Stimulated activated CD8-positive, alpha-beta memory T cell treated with anti-CD3 and anti-CD28 coated beads, Interleukin-7, amount 100 ng/mL, for 24 hours (primary cell): ENCODE measurements at regions not wholly inside any gene's neighbourhood (a gene's known extent, or its start where the extent isn't known, plus 50 kb on each side); places are given as distances from the start of the nearest gene placed in this dataset.

Experiments used
- DNase-seq: peaks from one replicate; pipeline ENCODE4 v3.0.0-alpha.2; 2020; ENCODE audit warnings: low read depth

DNA sequence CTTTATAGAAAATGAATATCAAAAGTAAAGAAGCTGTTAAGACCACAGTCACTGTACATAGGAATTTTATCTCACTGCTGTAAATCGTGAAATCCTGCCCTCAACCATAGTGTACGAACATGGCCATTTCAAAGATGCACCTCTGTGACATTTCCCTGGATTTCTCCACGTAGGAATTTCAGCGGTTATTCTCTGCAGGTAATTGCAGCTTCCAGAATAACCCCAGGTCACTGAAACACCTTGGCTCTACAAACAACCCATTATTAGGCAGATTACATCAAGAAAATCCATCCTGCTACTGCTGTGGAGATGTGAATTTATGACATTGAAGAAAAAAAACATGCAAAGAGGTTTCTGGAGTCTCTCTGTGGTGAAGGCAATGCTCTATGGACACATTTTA is 196.2 kb upstream of the USP25 start:
- no peak for DNase-seq

DNA sequence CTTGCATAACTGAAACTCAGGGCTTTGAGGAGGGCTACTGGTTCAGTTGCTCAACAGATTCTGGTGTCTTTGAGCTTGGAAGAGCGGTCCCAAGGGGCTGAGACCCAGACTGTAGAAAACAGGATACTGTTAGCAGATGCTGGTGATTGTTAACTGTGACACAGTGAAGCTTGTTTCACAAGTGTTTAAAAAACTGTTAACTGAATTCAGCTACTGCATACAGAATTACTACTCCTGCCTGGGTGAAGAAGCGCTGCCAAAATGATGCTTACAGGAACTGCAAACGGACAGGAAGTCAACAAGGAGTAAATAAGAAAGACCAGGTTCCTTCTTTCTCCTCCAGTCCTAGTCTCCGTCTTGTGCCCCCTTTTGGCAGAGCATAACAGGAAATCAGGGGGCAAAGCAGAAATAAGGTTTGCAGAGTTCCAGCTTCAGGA is 195.3 kb upstream of the USP25 start:
- DNase-seq = no peak

DNA sequence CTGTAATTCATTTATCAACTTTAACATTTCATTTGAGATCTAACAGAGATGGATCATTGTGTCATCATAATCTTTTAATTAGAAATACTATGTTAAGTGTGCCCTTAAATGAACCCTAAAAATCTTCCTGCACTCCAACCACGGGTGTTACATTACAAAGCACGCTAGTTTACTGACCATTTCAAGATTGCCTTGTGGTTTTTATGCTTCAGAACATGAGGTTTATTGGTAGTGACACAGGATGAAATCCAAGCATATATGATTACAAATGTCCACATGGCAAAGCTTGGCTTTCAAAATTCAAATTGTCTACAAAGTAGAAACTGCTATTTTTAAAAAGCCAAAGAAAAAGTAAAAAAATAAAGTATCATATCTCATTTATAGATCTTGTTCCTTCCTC is 190.4 kb upstream of the USP25 start:
- DNase-seq = no peak

DNA sequence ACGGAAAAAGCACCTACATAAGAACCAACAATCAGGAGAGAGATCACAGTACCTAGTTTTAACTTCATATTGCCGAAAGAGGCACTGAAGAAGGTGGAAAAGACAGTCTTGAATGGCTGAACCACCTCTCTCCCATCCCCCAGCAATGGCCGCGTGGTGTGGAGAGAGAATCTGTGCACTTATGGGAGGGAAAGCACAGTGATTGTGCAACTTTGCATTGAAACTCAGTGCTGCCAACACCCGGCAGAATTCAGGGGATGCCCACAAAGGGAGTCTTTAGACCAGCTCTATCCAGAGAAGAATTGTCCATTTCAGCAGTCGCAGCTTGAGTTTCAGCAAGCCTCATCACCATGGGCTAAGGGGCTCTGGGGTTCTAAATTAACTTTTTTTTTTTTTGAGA is 186.3 kb upstream of the USP25 start:
- DNase-seq = no peak

- DNase-seq = no peak
These were observed 180.1 kb upstream of the USP25 start for GRCh38 chr21:15549671-15550070.

DNA sequence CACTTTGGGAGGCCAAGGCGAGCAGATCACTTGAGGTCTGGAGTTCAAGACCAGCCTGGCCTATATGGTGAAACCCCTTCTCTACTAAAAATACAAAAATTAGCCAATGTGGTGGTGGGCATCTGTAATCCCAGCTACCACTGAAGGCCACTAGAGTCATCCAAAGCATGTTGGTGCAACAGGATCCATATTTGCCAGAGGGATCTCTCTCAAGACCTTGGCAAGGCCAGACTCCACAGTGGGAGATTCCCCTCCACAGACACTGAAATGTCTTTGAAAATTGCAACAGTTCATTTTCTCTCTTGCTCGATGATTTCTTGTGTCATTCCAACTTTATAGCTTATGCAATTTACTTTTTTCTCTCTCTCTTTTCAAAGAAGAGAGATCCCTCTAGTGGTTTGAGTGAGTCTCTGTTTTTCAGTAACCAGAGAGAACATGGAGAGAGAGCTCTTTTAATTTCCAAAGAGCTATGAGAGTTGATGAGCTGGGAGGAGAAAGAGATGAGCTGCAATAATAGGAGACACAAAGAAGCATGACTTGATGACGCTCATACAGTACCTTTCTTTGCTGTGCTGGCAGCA is 176.8 kb upstream of the USP25 start:
- no peak for DNase-seq

DNA sequence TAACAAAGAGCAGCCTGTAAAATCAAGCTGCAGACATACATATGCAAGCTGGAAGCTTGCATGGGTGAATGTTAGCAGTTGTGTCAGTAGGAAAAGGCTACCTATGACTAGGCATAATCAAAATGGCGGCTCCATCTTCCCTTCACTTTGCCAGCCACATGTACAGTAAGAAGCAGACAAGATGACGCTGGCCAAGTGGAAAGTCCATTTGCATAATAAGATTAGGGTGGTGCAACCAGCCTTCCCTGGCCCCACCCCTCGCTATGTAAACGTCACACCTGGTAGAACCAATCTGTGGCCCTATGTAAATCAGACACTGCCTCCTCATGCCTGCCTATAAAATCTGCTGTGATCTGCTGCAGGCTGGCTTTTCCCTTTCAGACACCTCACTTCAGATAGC is 171.9 kb upstream of the USP25 start:
- no peak for DNase-seq

- no peak for DNase-seq
These were observed 170.9 kb upstream of the USP25 start for GRCh38 chr21:15558884-15559283.

DNA sequence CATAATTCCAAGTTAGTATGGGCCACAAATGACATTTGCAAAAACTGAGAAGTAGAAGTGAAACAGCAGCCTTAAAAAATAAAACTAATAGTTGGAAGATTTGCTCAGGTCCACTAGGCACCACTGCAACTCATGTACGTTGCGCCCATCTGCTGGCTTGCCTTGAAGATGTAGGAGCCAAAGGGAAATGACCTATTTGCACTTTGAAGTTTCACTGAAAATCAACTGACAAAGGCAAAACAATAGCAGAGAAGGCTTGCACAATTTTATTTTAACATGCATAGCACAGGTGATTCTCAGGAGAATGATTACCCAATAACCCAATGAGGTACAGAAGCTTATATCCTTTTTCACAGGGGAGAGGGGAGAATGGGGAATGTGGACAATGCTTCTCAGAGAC is 170.1 kb upstream of the USP25 start:
- no peak for DNase-seq

DNA sequence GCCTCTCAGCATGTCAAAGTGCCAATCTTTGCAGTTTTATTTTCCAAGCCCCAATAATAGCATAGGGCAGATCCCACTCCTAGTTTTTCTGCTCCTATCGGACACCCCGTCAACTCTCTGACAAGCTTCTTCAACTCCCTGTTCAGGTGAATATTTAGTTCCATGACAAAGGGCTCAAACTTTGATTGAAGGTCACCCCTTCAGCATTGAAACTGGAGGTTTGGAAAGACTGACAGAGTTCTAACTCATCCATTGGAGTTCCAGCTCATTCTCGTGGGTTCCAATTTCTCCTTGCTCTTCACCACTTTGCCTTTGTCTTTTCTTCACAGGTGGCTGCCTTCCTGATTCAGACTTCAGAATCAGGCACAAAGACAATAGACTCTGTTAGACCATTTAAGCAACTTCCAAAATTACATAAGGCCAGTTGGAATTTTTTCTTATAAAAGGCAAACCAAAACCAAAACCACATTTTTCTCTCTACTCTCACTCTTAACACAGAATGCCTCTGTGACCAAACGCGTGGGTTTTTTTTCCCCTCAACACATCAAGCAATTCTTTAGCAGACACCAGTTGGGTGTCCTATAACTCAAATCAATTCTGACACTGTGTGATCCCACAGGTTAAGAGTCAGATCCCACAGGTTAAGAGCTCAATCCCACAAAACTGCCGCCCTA is 169.3 kb upstream of the USP25 start:
- DNase-seq = no peak

DNA sequence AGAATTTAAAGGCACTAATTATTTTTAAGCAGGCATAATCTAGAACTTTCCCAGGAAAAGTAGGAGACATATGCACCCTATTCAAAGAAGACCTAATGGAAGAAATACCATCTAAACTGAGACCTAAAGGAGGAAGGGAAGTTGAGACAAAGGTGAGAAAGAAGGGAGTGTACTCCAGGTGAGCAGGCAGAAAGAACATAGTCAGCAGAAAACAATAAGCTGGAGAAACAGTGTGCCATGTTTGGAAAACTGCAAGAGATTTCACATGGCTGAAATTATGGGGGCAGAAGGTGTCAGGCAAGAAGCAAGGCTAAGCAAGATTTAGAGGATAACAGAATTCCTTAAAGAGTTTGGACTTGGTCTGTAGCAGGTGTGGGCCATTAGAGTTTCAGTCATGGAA is 167.0 kb upstream of the USP25 start:
- DNase-seq = no peak

- DNase-seq = no peak
These were observed 164.9 kb upstream of the USP25 start for GRCh38 chr21:15564907-15565306.

GRCh38 chr21:15566703-15567102 is 163.1 kb upstream of the USP25 start:
- DNase-seq = no peak

DNA sequence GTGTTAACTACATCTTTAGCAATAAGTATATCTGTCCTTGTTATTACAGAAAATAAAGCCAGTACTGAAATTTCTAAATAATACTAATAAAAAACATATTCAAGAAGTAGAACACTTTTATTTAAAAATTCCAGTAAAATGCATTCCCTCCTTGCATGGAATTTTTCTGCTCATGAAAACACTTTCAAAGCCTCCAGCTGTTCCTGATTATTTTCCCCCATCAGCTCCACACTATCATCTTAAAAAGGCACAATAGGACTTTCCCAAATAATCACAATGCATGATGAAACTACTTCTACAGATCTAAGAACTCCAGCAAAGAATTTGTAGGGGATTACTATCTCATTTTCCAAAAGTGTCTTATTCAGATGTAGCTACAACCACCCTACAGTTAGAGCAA is 162.6 kb upstream of the USP25 start:
- no peak for DNase-seq

GRCh38 chr21:15568516-15568915 is 161.3 kb upstream of the USP25 start:
- no peak for DNase-seq

GRCh38 chr21:15586752-15587427 is 142.9 kb upstream of the USP25 start:
- DNase-seq = no peak

DNA sequence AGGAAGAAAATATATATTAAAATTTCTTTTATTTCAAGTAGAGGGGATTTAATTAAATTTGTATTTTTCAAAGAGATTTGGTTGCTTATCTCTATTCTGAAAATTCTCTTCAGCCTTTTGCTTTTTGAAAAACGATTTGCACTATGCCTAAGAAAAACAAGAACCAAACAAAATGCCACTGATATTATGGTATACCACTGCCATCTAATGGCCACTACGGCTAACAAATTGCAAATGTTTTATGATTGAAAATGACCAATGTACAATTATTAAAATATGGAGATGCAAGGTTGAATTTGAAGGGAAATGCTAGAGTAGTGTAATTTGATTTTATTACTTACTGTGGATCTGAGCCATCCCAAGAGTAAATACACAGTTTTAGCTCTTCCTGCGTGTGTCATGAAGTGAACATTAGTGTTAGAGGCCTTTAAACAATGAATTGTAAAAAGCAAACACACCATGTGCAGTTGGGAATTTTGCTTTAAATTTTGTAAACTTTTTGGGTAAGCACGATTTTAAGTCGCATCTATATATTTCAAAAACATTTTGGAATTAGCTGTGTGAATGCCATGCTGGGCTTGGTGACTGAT is 137.4 kb upstream of the USP25 start:
- no peak for DNase-seq

GRCh38 chr21:15592957-15593356 is 136.8 kb upstream of the USP25 start:
- no peak for DNase-seq

DNA sequence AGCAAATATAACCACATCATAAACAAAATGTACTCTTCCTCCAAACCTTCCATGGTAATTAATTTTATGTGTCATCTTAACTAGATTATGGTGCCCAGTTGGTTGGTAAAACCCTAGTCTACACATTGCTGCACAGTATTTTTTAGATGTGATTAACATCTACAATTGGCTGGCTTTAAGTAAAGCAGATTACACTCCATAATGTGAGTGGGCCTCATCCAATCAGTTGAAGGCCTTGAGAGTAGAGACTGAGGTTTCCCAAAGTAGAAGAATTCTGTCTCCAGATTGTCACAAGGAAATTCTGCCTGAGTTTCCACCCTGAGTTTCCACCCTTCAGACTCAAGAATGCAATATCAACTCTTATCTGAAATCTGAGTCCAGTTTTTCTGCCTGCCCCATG is 128.4 kb upstream of the USP25 start:
- DNase-seq = no peak

GRCh38 chr21:15604413-15604812 is 125.4 kb upstream of the USP25 start:
- no peak for DNase-seq

DNA sequence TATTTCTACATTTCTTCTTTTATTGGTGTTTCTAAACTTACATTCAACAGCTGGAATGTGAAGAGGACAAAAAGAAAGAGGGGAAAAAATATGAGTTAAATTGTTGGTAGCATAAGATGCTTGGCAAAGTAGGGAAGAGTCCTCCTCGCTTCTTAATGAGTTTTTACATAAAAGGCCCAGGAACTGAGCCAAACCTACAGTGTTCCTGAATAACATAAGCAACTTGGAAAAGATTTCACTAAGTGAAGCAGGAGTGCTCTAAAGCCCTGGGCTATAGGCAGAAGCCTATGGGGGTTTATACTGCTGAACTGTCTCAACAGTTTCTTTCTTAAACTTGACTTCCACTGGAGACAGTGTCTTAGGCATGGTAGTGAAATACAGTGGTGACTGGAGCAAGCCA is 115.0 kb upstream of the USP25 start:
- no peak for DNase-seq

- DNase-seq = no peak
These were observed 112.8 kb upstream of the USP25 start for GRCh38 chr21:15616864-15617574.

GRCh38 chr21:15617964-15618363 is 111.8 kb upstream of the USP25 start:
- DNase-seq = no peak
